Esophagus (tissue), 2 donors: ENCODE measurements at regions not wholly inside any gene's neighbourhood (a gene's known extent, or its start where the extent isn't known, plus 50 kb on each side); places are given as distances from the start of the nearest gene placed in this dataset.

Experiments used
- H3K27ac ChIP-seq, 2 donors: one replicate each; pipeline ENCODE4 v1.5.1; 2013; ENCODE audit warnings: low read depth in 2 of 2, mild to moderate bottlenecking in 2 of 2, inconsistent platforms in 1 of 2, low read length in 1 of 2, moderate library complexity in 1 of 2
- H3K27me3 ChIP-seq, 2 donors: one replicate each; pipeline ENCODE4 v1.6.1; 2013; ENCODE audit warnings: low read length in 2 of 2, control low read depth in 1 of 2, mild to moderate bottlenecking in 1 of 2; ENCODE audit not compliant: insufficient read depth in 2 of 2, control insufficient read depth in 1 of 2
- H3K36me3 ChIP-seq, 2 donors: one replicate each; pipeline ENCODE4 v1.6.1; 2013; ENCODE audit warnings: low read length in 1 of 2; ENCODE audit not compliant: control insufficient read depth in 2 of 2, insufficient read depth in 2 of 2
- H3K4me1 ChIP-seq, 2 donors: one replicate each; pipeline ENCODE4 v1.6.1; 2013; ENCODE audit warnings: low read length in 1 of 2; ENCODE audit not compliant: control insufficient read depth in 2 of 2, insufficient read depth in 2 of 2
- H3K4me3 ChIP-seq, 2 donors: one replicate each; pipeline ENCODE4 v1.5.1; 2013; ENCODE audit warnings: low read length in 2 of 2, mild to moderate bottlenecking in 2 of 2, low read depth in 1 of 2, moderate library complexity in 1 of 2
- H3K9me3 ChIP-seq, 2 donors: one replicate each; pipeline ENCODE4 v1.6.1; 2013; ENCODE audit warnings: mild to moderate bottlenecking in 2 of 2, low read depth in 1 of 2, low read length in 1 of 2, moderate library complexity in 1 of 2; ENCODE audit not compliant: control insufficient read depth in 2 of 2, insufficient read depth in 1 of 2
- WGBS, 2 donors: extraction: QIAGEN DNeasy Blood & Tissue Kit; methylation state at CpG; one replicate each; pipeline ENCODE4 v1.1.7; 2013; 5-methylcytosine and 5-hydroxymethylcytosine counted together
- donor health status: healthy with polysubstance abuse.
- donor health status: Bipolar disorder and iron deficiency.

DNA sequence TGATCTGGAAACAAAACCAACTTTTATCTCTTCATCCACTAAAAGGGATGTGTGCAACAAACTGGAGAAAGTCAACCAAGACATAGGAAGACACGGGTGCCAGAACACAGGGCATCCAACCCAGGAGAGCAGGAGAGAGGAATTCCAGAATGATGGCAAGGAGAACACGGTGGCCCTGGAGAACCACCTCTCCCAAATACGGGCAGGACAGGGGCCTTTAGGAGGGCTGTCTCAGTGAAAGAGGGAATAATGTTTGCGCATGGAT, 93.4 kb upstream of the EGLN3 start:
- no peaks in the 10 kb centered on the region for H3K36me3 ChIP-seq
- H3K4me3 ChIP-seq = no peak overlapping the region
- H3K27ac ChIP-seq = peak overlapping the region; percentile 19 to 75
- H3K9me3 ChIP-seq = no peaks in the 10 kb centered on the region
- H3K27me3 ChIP-seq = no peaks in the 10 kb centered on the region
- H3K4me1 ChIP-seq = peaks cover 0 to 3% of the 10 kb centered on the region in 2 donors
- 93 to 95% methylated on average over 4 of the region's 4 CpGs for WGBS, 2 donors

DNA sequence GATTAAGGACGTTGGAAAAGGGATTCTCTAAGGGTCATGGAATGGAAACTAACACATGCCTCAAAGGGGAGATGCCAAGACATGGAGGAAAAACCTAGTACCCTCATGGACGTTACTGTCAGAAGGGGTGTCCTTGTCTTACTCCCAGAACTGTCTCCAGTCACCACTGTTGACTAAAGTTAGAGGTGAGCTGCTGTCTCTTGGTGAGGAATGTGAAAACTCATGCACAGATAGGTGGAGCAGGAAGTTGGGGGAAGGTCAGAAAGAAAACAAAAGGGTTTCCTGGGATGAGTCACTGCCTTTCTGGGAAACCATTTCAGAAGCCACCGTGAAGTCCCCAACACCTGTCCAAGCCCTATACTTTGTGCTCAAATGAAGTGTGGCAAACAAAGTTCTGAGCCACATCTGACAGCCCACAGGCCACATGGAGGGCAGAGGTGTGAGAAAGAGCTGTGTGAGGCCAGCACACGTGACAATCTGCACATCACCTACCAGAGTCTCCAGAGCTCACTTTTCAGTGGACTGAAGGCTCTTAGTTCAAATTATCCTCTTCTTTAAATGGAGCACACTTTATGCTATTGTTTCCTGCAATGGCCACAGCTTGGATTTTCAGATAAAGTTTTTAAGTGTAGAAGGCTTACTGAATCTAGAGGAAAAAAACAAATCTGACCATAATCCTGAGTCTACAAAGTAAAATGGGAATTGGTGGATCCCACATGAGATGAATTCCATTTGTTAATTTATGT, 92.9 kb upstream of the EGLN3 start:
- H3K27me3 ChIP-seq = no peaks in the 10 kb centered on the region
- WGBS, 2 donors = 36 to 39% methylated on average over 4 of the region's 4 CpGs
- peak overlapping the region; percentile 53 to 76 for H3K27ac ChIP-seq
- H3K4me1 ChIP-seq = peaks cover 0 to 3% of the 10 kb centered on the region in 2 donors
- H3K4me3 ChIP-seq = no peak overlapping the region
- no peaks in the 10 kb centered on the region for H3K9me3 ChIP-seq
- H3K36me3 ChIP-seq = no peaks in the 10 kb centered on the region

DNA sequence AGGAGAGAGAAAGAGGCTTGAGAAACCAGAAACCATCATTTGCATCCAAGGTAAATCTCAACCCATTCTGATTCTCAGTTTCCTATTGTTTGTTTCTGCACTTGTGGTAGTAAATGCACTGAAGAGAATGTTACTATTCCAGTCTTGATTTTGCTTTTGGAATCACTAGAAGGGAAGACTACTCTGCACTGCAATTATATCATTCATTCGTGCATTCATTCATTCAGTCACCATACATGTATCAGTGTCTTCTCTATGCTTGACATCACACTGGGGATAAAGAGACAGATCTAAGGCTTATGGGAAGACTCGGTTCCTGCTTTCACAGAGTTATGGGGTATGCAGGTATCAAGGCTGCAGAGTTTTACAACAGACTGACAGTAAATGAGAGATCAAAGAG, 90.3 kb upstream of the EGLN3 start:
- WGBS, 2 donors = 91 to 92% methylated on average over 2 of the region's 2 CpGs

DNA sequence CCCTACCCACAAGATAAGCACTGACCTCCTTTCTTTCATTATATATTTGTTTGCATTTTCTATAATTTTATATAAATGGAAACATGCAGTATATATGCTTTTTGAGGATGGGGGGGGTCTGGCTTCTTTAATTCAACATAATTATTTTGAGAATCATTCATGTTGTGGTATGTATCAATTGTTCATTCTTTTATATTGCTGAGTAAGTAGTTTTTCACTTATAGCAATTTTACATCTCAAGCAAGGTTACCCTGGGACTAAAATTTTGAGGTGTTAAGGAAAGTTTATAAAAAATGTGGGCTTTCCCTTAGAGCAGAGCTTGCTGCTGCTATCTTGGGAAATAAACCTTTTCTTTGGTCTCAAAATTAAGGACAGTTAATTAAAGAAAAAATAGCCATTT, 89.9 kb upstream of the EGLN3 start:
- no peaks in the 10 kb centered on the region for H3K27me3 ChIP-seq
- no peaks in the 10 kb centered on the region for H3K36me3 ChIP-seq
- H3K4me3 ChIP-seq = no peak overlapping the region
- peaks cover 0 to 3% of the 10 kb centered on the region in 2 donors for H3K4me1 ChIP-seq
- H3K27ac ChIP-seq = no peak overlapping the region
- H3K9me3 ChIP-seq = no peaks in the 10 kb centered on the region

More for the DNA sequence above, 90.3 kb upstream of the EGLN3 start:
- Histone ChIP-seq H3K36me3 (no peaks in the 10 kb centered on the region), H3K4me1 (peaks cover 0 to 3% of the 10 kb centered on the region in 2 donors), H3K4me3 (no peak overlapping the region), H3K9me3 (no peaks in the 10 kb centered on the region), H3K27me3 (no peaks in the 10 kb centered on the region), H3K27ac (no peak overlapping the region)

DNA sequence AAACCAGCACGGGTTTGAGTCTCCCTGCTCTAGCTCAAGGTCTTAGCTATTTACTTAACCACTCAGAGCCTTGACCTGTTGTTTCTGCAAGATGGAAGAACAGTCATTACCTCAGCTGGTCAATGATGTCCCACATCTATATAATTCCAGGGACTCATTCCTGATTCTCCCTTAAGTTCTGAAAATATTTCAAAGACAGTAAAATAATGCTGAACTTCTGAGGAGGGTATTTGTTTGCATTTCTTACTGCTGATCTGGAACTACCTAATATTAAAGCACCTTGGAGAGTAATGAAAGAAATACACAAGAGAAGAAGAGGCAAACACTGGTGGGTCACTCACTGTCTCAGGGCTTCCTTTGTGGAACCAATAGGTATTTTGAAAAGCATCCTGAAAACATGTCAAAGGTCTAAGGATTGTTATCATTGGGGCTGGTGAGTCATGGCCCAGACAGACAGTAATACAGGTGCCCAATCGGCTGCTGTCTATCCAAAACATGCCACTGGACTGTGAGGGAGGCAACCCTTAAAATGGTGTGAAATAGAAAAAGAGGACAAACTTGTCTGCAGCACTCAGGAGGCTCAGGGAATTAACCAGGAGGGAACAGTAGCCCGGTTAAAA, 88.7 kb upstream of the EGLN3 start:
- H3K4me1 ChIP-seq = peaks cover 0 to 11% of the 10 kb centered on the region in 2 donors
- no peak overlapping the region for H3K4me3 ChIP-seq
- H3K27me3 ChIP-seq = no peaks in the 10 kb centered on the region
- no peak overlapping the region for H3K27ac ChIP-seq
- no peaks in the 10 kb centered on the region for H3K36me3 ChIP-seq
- WGBS, 2 donors = 70 to 83% methylated on average over 3 of the region's 3 CpGs
- H3K9me3 ChIP-seq = no peaks in the 10 kb centered on the region

DNA sequence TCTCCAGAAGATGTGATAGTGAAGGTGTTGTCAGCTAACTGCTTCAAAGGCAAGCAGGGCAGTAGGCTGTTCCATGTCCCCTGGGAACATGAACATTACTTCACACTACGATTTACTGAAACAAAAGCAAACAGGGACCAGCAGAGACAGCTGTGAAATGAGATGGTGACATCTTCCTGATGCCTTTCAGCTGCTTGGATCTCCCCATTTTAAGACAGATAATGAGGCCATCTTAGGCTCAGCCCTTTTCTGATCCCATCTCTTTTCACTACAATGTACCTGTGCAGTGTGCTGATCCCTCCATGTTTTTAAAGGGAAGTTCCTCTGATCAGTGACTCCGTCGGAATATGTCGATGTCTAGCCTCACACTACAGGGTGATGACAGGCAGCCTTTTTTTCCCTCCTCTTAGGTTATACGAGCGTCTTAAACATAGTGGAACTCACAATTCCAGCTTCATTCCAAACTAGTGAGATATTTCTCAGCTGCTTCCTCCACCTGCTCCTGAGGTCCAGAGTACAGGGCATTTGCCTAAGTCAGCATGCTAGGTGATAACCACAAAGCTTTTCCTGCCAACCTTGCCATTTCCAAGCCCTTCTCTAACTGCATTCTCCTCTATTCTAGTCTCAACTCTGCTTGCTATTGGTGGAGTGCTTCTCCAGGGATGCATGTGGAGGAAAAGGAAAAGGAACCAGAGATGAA, 87.6 kb upstream of the EGLN3 start:
- Histone ChIP-seq H3K4me3 (no peak overlapping the region), H3K4me1 (peaks cover 0 to 8% of the 10 kb centered on the region in 2 donors)
- WGBS, 2 donors = 75 to 88% methylated on average over 6 of the region's 6 CpGs

DNA sequence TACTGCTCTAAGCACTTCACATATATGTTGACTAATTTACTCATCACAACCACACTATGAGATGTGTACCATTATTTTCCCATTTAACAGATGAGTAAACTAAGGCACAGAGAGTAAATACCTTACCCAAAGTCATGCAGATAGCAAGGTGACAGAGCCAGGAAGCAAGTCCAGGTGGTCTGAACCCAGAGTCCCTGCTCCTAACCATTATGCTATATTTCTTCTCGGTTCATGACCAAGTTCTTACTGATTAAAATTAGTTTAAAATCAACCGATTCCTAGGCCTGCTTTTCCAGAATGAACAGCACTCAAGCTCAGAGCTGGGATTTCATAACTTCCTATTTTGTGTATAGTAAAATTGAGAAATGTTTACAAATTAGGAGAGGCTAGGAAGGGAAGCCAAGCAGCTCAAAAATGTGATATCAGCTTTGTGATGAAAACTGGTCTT, 85.5 kb upstream of the EGLN3 start:
- no peak overlapping the region for H3K4me3 ChIP-seq
- WGBS, 2 donors = 75 to 84% methylated on average over 2 of the region's 2 CpGs
- no peaks in the 10 kb centered on the region for H3K27me3 ChIP-seq
- H3K4me1 ChIP-seq = peaks cover 0 to 8% of the 10 kb centered on the region in 2 donors
- H3K36me3 ChIP-seq = no peaks in the 10 kb centered on the region
- H3K9me3 ChIP-seq = no peaks in the 10 kb centered on the region
- peak overlapping the region; percentile 43 to 83 for H3K27ac ChIP-seq

More for the DNA sequence above, 87.6 kb upstream of the EGLN3 start:
- H3K27me3 ChIP-seq = no peaks in the 10 kb centered on the region
- no peak overlapping the region for H3K27ac ChIP-seq
- H3K36me3 ChIP-seq = no peaks in the 10 kb centered on the region
- no peaks in the 10 kb centered on the region for H3K9me3 ChIP-seq

DNA sequence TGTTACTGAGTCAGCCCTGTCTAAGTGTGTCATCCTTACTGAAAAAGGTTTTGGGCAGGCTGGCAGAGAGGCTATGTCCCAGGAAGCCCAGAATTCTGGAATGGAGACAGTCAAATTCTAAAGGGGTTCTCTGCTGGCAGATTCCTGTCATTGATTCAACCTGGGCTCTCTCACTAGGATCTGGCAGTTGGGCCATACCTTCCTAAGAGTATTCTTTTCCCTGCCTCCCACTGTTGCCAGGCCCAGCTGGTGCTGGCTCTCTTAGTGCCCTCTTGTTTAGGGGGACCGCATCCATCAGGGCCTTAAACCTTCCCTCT, 85.0 kb upstream of the EGLN3 start:
- H3K9me3 ChIP-seq = no peaks in the 10 kb centered on the region
- H3K27ac ChIP-seq = peak overlapping the region; percentile 43 to 83
- H3K4me1 ChIP-seq = peaks cover 0 to 8% of the 10 kb centered on the region in 2 donors
- no peaks in the 10 kb centered on the region for H3K36me3 ChIP-seq
- WGBS, 2 donors = 96 to 98% methylated on average over 1 of the region's 1 CpG
- no peak overlapping the region for H3K4me3 ChIP-seq
- no peaks in the 10 kb centered on the region for H3K27me3 ChIP-seq

DNA sequence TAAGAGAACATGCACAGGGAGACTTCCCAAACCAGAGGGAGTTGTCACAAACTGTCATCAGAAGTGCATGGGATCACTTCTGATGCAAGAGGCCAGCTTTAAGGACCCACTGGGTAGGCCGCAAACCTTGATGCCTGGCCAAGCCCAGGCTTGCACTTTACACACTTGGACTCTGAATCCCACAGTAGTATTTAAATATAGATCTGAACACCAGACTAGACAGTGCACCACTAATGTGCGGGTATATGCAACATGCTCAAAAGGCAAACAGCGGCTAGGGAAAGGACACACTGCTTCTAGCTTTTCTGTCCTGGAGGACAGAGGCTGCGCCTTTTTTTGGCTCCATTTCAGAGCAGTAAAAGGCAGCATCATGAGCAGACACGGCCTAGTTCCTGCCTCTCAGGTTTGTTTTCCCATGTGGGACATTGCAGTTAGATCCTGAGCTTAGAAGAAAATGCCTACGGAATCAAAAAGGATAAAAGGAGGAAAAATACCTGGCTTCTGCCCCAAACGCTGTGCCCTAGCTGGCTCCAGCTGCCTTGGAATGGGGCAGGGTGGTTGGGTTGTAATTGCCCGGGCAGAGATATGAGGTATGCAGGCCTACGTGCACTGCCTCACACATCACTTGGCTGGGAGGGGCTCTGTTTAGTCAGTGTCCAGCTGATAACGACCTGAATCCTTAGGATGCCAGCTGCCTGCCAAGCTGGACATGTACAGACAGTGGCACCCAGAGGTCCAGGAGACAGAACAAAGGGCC, 84.5 kb upstream of the EGLN3 start:
- Histone ChIP-seq H3K9me3 (no peaks in the 10 kb centered on the region), H3K36me3 (no peaks in the 10 kb centered on the region), H3K27me3 (no peaks in the 10 kb centered on the region), H3K4me1 (peaks cover 0 to 8% of the 10 kb centered on the region in 2 donors), H3K27ac (peak overlapping the region; percentile 43 to 83), H3K4me3 (no peak overlapping the region)
- 54 to 61% methylated on average over 10 of the region's 10 CpGs for WGBS, 2 donors
